ENCODE measurements at regions not wholly inside any gene's neighbourhood (a gene's known extent, or its start where the extent isn't known, plus 50 kb on each side); places are given as distances from the start of the nearest gene placed in this dataset.
"Not testable (repeated sequence)": the region's sequence is repeated elsewhere in the genome, so short reads cannot be mapped to it uniquely, and the experiment has no call there.

DNA sequence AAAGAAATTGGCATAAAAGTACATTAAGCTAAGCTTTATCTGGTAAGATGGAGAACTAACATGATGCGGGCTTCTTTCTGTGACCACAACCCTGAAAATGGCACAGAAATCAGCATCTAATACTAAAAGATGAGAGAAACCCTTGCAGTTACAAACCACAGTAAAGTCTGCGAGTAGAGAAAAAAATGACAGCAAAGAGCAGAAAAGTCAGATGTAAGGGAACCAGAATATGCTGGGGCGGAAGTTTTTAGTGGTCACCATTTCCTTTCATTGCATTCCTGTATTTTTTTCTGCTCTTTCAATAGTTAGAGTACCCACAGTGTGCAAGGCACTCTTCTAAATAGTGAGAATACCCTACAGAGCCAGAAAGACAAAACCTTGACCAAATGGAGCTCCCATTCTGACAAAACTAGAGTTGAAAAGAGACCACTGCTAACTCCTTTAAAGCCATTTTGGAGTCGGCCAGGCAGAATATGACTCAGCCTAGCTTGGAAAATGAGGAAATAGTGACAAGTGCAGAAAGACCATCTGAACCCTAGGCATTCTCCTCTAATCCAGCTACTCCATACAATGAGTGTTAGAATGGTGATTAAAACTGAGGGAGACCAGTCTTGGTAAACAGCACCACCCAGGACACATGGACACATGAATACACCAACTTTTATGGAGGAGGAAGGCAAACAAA, 948.7 kb upstream of the FOXG1 start:
- DNase-seq, result not testable (repeated sequence)

DNA sequence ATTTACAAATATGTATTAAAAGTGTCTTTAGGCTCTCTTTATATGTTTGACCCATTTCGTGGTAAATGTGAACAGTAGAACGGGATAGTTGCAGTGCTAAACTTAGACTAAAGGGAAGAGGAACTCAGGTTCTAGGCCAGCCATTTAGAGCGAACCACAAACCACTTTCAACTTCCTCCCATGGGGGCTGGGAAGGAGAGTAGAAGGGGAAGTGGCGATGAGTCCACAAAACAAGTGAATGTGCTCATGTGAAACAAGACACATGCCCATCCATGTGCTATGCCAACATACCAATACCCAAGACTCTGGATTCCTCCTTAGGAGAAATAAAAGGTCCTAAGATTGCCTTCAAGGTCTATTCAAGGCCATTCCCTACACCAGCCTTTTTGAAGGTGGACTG, 940.4 kb upstream of the FOXG1 start:
- DNase-seq, result not testable (repeated sequence)

DNA sequence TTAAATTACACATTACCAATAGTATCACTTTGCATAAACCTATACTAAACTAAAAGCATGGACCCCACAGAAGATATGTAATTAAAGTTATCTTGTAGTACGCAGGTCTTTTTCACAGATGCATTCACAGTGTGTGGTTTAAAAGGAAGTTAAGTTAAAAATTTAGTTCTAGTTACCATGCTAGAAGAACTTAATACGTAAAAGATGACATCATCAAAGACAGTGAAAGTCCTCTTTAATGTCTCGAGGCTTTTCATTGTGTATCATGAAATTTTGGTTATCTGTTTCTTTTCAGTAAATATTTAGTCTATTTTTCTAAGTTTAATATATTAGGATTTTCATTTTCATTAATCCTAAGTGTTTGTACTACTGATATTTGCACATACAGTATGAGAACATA, 934.6 kb upstream of the FOXG1 start:
- DNase-seq, result not testable (repeated sequence)

DNA sequence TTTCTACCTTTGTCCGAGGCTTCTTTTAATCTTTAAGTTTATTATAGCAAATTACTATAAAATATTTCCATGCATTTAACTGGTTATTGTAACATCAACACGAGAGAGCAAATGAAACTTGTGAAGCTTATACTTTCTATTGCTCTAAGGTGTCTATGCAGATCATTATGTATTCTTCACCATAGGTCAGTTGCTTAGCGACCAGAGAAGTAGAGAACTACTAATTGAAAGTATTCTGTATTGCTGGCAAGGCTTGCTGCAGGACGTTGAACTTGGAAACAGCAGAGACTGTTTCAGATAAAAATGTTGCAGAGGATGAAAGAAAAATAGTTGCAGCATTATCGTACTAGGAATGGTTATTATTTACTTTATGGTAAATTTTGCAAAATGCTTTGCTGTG, 933.6 kb upstream of the FOXG1 start:
- DNase-seq, result not testable (repeated sequence)

DNA sequence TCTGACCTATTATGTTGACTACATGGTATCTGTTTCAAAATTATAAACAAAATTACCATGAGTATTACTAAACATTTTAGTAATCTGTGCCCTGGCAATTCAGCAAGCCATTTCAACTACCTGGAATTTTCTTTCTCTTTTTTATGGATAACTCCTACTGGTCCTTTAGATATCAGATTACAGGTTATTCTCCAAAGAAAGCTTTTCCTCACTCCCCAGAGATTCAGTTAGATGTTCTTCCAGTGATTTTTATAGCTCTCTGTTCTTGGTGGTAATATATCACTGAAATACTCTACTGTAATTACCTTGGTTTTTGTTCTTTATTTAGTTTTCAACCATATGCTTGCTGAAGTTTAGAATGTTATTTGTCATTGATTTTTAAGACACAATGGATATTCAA, 930.2 kb upstream of the FOXG1 start:
- DNase-seq, result no peak

DNA sequence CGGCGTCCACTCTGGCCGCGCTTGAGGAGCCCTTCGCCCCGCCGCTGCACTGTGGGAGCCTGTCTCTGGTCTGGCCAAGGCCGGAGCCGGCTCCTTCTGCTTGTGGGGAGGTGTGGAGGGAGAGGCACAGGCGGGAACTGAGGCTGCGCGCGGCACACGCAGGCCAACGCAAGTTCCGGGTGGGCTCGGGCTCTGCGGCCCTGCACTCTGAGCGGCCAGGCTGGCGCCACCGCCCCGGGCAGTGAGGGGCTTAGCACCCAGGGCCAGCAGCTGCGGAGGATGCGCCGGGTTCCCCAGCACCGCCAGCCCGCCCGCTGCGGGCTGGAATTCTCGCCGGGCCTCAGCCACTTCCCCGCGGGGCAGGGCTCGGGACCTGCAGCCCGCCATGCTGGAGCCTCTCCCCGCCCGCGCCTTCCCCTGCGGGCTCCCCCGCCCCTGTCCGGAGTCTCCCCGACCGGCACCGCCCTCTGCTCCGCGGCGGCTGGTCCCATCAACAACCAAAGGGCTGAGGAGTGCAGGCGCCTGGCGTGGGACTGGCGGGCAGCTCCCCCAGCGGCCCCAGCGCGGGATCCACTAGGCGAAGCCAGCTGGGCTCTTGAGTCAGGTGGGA, 921.2 kb upstream of the FOXG1 start:
- no peak for DNase-seq

DNA sequence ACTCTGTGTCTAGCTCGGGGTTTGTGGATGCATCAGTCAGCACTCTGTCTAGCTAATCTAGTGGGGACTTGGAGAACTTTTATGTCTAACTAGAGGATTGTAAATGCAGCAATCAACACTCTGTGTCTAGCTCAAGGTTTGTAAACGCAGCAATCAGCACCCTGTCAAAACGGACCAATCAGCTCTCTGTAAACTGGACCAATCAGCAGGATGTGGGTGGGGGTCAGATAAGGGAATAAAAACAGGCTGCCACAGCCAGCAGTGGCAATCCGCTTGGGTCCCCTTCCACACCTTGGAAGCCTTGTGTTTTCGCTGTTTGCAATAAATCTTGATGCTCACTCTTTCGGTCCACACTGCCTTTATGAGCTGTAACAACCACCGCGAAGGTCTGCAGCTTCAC, 920.7 kb upstream of the FOXG1 start:
- DNase-seq, result no peak

DNA sequence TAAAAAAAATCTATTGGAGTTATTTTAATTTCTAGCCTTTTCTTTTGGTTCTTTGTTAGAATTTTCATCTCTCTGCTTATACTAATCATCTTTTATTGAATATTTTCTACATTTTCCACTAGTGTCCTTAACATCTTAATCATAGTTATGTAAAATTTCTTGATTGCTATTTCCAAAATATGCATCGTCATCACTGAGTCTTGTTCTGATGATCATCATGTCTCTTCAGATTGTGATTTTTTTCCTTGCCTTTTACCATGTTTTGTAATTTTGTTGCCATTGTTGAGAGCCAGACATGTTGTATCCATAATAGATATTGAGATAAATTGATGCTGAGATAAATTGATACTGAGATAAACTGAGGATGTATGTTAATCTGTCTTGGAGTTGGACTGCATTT, 919.1 kb upstream of the FOXG1 start:
- DNase-seq, result not testable (repeated sequence)

DNA sequence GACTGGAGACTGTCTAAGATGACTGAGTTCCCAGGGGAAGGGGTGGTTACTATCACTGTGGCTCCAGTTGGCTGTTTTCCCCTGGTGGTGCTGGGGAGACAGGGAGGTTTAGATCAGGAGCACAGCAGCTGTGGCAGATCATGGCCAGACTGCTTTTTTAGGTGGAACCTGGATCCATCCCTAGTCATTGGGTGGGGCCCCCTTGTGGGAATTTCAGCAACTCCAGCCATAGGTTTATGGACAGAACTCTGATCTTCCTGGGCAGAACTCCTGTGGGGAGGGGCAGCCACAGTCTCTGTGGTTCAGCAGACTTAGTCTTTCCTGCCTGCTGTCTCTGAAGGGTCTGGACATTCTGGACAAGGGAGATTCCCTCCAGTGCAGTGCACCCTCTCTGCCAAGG, 917.4 kb upstream of the FOXG1 start:
- DNase-seq, result not testable (repeated sequence)

DNA sequence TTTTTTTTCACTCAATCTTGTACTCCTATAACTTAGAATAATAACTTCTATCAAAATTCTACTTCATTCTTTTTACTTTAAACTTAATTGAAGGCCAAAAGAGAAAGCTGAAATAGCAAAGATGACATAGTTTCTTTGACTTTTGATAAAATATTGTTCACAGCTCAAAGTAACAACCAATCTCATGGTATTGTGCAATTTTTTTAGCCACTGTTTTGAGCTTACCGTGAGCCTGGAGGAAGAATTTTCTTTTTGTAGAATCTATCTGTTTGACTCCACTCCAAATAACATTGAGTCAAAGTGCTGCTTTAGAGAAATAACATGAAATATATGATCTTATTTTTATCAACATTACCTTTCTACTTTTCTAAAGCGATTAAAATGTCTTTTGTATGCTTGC, 903.9 kb upstream of the FOXG1 start:
- no peak for DNase-seq

DNA sequence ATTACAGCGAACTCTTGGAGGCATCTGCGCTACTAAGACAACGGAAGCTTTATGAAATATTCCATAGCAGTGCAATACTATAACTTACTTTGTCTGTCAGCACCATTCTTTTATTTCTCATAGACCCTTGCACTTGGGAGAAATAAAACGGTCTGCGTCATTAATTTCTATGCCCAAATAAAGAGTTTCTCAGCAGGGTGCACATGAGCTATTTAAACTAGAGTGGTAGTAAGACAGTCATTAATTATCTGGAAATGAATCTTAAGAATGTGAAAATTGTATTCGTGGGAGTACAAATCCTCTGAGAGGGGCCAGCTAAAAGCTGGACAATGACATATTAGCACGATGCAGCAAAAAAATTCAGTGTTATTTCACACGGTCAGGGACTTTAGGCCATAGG, 903.4 kb upstream of the FOXG1 start:
- DNase-seq, result no peak

DNA sequence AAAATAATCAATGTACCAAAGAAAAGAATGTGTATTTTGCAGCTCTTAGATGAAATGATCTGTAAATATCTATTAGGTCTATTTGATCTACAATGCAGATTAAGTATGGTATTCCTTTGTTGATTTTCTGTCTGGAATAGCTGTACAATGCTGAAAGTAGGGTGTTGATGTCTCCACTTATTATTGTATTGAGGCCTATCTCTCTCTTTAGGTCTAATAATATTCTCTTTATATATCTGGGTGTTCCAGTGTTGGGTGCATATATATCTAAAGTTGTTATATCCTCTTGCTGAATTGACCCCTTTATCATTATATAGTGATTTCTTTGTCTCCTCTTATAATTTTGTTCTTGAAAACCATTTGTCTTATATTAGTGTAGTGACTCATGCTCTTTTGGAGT, 885.5 kb upstream of the FOXG1 start:
- no peak for DNase-seq

DNA sequence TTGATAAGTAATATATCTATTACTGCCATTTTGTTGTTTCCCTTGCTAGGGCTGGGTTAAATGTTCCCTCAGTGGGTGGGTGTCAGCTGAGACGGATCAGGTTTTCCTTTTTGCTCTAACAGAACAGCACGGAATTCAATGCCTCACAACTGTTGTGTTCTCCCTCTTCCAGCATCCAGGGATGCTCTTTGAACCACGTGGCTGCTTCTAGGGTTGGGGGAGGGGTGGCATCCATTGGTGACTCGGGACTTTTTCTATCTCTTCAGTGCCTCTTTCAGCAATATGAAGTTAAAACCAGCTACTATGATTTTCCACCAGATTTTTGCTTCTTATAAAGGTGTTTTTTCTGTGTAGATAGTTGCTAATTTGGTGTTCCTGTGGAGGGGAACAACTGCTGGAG, 884.9 kb upstream of the FOXG1 start:
- DNase-seq, result no peak

DNA sequence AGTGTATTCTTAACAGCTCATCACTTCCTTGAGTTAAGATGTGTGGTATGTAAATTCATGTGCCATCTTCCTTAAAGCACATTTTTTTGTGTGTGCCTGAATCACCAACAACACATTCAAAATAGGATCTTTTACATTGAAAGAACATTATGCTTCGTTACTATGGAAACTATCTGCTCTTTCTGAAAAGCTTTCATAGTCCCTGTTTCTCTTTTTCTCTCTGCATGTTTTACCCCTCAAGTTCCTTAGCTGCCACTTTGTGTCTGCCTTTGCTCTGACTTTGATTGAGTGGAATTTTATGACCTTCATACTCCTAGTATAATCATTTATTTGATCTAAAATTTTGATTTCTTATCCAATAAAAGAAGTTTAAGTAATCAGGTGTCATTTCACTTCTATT, 880.3 kb upstream of the FOXG1 start:
- DNase-seq, result no peak

DNA sequence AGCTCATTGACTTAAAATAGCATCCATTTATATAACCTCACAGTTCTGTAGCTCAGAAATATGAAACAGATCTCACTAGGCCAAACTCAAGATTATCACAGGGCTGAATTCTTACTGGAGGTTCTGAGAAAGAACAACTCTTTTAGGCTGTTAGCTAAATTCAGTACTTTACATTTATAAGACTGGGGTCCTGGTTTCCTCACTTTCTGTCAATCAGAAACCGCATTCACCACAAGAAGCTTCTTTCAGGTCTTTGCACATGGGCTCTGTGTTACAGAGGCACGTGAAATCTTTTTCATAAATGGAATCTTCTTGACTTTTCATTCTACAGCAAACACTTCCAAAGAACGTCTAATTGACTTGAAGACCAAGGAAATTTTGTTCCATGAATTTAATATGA, 876.3 kb upstream of the FOXG1 start:
- DNase-seq, result no peak

DNA sequence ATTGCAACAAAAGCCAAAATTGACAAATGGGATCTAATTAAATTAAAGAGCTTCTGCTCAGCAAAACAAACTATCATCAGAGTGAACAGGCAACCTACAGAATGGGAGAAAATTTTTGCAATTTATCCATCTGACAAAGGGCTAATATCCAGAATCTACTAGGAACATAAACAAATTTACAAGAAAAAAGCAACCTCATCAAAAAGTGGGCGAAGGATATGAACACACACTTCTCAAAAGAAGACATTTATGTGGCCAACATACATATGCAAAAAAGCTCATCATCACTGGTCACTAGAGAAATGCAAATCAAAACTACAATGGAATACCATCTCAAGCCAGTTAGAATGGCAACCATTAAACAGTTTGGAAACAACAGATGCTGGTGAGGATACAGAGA, 858.1 kb upstream of the FOXG1 start:
- not testable (repeated sequence) for DNase-seq

DNA sequence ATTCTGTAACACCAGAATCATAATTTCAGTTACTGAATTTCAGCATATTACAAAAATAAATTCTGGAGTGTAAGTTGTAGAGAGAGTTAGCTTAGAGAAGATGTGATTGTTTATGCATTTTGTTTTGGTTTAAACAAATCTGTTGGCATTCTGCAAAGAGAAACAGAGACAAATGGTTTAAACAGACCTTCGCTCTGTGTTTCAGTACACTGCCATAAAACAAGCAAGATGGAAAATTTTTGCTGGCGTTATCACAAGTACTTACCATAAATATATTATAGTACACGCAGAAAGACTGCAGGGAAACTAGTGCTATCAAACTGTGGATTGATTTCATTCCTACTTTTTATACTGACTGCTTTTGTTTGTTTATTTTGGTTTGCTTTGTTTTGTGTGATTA, 850.3 kb upstream of the FOXG1 start:
- peak; percentile 4 for DNase-seq

DNA sequence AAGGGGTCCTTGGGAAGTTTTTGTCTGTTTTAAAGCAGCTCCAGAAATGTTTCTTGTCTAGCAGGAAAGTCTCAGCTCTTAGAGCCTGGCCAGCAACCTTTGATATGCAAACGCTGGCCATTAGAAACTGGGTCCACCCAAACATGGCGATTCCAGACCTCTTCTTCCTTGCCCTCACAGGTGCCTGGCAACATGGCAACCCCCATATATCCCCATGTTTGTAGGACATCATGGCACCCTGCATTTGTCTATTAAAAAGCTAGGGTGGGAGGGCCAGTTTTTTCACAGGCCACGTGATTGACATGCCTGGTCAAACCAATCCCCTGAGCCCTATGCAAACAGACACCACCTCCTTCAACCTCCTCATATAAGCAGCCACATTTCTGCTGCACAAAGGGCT, 848.7 kb upstream of the FOXG1 start:
- DNase-seq, result no peak

DNA sequence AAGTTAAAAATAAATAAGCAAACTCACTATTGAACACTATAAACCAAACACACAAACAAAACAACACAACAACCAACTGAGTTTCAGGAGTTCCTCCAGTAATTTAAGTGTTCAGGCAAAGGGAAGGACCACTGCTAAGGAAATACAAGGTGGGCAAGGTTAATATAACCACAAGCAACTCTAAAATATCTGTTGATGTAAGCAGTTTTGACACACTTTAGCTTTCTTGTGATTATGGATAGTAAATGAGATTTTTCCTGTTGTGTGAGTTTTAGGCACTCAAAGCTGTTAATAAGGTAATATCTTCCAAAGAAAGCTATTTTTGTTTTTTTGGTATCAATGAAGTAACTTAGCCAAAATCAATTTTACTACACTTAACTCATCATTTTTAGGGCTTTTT, 839.1 kb upstream of the FOXG1 start:
- DNase-seq, result no peak

DNA sequence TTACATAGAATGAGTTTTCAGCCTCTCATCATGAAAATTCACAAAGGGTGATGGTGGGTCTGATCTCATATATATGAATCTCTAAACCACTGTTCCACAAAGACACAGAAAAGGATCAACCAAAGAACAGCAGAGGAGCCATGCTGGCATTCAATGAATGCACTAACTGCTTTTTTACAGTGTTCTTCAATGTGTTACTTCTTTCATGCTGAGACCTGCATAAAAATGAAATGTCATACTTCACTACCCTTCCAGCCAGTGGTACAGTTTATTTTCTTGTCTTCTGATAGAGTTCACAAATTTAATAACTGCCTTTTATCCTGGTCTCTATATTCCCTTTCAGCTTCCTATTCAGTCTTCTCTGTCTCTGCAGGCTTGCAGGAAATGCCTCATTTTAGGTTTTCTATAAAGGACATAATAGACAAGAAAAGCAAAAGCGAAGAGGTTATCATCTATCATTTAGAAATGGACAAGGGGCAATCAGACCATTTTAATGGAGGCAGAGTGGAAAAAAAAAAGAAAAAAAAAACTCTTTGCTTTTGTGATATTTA, 836.7 kb upstream of the FOXG1 start:
- no peak for DNase-seq

DNA sequence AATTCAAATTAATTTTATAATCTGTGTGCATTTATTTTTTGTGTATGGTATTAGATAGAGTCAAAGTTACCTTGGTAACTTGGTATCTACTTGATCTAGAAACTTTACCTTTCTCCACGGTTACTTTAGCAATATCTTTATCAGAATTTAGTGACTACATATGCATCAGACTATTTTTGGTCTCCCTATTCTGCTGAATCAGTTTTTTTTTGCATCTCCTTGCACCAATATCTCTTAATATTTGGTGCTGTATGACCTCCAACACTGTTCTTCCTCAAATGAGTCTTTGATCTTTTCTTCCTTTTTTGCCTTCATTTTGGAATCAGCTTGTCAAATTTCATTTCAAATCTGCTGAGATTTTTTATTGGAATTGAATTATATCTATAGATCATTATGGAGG, 828.2 kb upstream of the FOXG1 start:
- DNase-seq, result no peak

DNA sequence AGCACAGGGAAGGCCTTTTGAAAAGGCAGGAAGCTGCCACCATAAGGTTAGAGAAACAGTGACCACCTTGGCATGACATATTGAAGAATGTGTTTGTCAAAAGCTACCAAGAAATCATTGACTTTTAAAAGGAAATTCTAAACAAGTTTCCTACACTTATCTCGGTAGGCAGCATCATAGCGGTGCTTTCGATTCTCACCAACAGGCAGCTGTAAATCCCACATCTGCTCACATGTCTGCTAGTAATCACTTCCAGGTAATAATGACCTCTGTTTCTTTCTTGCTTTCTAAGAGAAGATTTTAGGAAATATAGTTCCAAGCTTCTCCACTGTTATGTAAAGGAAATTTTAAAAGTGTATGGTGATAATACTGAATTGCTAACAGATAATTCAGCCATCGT, 821.1 kb upstream of the FOXG1 start:
- no peak for DNase-seq

DNA sequence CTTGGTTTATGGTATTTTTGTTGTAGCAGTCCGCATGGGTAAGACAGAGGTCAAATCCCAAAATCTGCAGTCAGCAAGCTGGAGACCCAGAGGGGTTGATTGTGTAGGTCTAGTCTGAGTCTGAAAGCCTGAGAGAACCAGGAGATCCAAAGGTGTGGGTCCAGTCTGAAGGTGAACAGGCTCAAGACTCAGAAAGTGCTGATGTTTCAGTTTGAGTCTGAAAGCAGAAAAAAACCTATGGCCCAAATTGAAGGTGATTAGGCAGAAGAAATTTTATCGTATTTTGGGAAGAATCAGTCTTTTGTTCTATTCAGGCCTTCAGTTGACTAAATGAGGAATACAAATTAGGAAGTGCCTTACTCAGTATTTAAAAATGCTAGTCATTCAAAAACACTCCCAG, 807.8 kb upstream of the FOXG1 start:
- no peak for DNase-seq

DNA sequence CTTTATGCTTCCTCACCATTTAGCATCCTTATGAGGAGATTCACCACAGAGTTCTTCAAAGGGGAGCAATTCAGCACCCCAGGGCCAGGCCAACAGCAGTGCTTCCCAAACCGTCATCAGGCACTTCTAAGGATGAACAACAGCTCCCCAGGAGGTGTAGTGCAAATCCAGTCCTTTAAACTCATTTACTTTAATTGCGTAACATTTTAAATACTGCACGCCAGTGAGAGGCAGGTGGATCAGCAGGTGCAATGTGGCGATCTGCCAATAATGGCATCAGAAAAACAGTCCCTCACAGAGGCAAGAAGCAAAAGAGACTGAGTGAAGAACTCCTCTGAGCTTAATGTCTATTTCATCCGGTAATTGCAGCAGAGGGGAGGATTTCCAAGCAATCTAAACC, 770.9 kb upstream of the FOXG1 start:
- peak; percentile 11 for DNase-seq
